SH-SY5Y (cell line): ENCODE measurements at regions not wholly inside any gene's neighbourhood (a gene's known extent, or its start where the extent isn't known, plus 50 kb on each side); places are given as distances from the start of the nearest gene placed in this dataset.

Source experiments
- GATA2 ChIP-seq: IDR thresholded peaks from 2 replicates; pipeline ENCODE4 v1.6.1; 2011; ENCODE audit warnings: mild to moderate bottlenecking, low read depth, low read length
- GATA3 ChIP-seq: IDR thresholded peaks from 2 replicates; pipeline ENCODE4 v1.6.1; 2011; ENCODE audit warnings: low read depth, mild to moderate bottlenecking, low read length, moderate library complexity

DNA sequence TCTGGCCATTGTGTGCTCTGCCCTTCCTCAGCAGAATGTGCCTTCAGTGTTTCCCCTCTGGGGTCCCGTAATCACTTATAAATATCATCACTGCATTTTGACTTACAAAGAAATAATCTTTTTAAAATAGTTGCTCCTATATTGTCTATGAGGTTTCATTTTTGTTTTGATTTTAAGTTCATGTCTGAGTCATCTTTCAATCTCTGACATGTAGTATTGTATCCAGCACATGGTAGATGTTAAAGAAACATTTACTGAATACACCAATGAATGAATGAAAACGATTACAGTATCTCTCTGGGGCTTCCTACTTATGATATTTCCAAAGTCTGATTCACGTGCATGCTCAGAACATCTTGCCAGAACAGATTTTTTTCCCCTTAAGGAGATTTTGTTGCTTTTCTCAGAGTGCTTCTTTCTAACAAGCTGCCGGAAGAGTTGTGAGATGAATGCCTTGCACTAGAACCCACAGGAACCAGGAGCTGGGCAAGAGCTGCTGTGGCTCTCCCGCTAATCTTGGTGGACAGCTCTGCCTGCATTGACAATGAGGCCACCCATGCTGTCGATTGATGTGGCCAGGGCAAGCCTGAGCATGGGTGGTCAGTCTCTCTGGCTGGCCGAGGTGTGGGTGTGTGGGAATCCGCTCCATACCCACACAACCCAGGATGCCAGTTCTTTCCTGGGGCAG lies 199.4 kb downstream of the CYRIA start:
- no peak for TF ChIP-seq GATA2
- TF ChIP-seq GATA3: no peak
